Fibroblast of skin of right biceps (primary cell): ENCODE measurements at regions not wholly inside any gene's neighbourhood (a gene's known extent, or its start where the extent isn't known, plus 50 kb on each side); places are given as distances from the start of the nearest gene placed in this dataset.
A peak's percentile ranks its signal among the peaks of the same experiment; 100 is the strongest.
"Not testable (repeated sequence)": the region's sequence is repeated elsewhere in the genome, so short reads cannot be mapped to it uniquely, and the experiment has no call there.

Experiments used
- DNase-seq: peaks from one replicate; pipeline ENCODE4 v3.0.0-alpha.2; 2013

DNA sequence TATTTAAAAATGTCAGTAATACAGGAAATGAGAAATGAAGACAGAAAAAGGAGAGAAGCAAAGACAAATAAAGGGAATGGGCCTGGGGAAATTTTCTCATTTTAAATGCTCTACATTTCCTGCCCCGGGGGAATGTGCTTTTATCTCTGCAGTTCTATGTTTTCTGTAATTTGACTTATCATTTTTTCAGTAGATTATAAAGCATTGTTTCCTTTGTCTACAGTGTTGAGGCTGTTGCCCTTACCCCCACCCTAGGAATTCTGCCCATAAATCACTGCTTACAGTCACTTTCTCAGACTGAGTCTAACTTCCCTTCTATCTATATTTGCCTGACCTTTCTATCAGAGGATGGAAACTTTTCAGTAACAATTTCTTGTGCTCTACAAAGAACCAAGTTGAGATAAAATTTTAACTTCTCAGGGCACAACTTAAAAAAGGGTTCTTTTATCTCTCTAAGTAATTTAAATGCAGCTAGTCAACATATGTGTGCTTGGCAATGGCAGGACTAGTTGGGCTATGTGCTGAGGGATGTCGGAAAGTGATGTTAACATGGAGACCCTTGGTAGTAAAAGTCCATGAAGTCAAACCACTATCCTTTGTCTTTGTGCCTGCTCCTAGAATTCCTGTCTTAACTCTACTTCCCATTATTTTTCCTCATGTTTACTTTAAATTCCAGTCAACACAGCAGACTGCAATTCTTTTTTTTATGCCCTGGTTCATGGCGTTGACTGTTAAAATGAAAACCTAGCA is 146.5 kb upstream of the MMADHC start:
- DNase-seq: peak; percentile 76

DNA sequence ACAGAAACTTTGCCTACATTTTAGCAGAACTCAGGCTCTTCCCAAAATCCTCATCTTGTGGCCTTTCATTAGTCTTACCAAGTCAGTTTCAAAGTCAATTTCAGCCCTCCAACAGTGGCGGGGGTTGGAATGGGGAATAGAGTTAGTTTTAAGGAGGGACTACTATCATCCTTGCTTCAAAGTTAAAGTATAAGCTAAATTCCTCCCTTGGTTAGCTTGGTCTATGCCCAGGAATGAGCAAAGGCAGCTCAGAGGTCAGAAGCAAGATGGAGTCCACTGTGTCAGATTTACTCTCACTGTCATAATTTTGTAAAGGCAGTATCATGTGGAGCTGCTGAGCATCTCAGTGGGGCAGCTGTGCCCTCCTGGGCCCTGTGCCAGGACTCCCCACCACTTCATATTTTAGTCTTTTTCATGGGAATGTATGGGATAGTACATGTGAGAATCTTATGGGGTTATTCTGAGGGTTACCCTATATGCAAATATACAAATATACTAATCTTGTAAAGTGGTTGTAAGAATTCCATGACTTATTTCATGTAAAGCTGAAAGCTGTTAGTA is 145.2 kb upstream of the MMADHC start:
- no peak for DNase-seq

DNA sequence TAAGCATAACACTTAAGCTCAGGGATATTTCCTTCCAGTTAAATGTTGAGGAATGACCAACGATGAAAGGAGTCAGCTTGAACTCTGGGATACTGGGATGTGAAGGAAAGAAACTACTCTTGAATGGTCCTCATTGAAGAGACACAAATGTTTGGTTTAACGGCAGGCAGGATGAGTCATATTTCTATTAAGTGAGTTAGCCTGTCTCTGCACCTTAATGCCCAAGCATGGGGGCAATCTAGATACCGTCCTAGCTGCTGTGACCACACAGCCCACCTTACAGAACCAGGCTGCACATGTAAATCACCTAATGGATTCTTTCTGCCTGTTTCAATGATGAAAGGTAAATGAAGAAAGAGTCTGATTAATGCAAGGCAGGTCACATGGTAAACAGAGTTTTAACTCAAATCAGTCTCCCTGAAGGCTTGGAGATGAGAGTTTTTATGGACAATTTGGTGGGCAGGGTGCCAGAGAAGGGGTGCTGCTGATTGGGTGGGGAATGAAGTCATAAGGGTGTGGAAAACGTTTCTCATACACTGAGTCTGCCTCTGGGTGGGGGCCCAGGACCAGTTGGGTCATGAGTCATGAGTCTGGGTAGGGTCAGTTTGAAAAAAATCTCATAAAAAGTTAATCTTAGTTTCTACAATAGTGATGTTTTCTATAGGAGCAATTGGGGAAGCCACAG is 144.6 kb upstream of the MMADHC start:
- peak; percentile 70 for DNase-seq

DNA sequence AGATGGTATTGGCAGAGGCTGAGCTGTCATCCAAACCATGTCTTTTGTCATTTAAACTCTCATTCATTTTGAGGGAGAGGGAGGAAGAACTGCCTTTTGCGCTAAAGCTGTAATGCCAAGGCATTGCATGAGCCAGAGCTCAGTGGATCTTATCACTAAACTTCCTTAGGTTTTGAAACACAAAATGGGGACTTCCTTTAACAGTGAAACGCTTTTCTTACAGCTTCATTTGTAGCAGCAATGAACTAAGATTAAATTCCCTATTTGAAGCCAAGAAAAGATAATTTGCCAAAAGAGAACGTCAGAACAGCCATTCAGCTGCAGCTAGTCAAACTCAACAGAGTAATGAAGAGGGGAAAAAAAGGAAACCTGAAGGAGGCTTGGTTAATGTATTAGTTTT is 143.5 kb upstream of the MMADHC start:
- no peak for DNase-seq

DNA sequence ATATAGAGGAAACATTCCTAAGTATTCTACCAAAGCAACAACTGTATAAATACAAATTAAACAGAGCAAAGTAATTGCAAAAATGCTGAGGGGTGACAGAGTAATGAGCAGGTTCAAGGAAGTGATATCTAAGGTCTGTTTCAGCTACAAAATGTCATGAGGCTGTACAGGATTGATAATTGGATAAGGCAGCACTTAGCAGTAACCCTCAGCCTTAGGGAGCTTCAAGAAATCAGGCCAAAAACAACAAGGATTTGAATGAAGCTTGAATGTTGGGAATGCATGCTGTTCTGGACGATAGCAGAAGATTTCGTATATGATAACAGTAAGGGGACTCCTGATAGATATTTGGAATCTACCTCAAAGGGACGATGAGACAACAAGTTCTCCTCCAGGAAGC is 142.0 kb upstream of the MMADHC start:
- DNase-seq: no peak

DNA sequence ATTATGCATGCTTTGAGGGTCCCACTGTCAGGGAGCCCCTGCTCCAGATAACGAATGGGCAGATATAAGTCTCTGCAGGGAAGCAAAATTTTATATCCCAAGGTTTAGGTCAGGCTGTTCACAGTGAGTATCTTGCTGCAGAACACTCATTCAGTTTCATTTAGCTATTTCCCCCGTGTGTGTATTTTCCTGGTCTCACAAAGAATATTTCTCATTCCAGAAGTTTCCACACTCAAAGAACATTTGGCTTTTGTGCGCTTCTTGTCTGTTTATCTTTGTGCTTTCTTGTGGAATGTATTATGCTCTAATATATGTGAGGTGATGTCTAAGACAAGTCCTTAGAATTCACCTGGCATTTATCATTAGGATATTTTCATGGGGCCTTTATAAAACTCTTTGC is 140.4 kb upstream of the MMADHC start:
- DNase-seq: no peak

DNA sequence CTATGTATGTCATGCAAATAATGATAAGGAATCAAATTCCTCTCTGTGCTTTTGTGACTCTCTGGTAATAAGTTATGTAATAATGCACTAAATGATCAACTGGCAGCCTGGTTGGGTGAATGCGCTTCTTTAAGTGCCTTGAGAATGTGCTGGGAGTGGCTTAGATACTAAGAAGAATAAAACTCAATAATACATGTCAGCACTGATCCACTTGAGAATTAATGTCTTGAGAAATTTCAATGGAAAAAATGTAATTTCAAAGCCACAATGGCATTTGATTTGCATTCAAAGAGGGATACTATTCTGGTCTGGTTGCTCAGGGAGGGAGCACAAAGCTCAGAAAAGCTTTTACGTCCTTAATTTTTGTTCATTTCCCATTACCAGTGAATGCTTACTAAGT is 137.7 kb upstream of the MMADHC start:
- DNase-seq: peak; percentile 41

DNA sequence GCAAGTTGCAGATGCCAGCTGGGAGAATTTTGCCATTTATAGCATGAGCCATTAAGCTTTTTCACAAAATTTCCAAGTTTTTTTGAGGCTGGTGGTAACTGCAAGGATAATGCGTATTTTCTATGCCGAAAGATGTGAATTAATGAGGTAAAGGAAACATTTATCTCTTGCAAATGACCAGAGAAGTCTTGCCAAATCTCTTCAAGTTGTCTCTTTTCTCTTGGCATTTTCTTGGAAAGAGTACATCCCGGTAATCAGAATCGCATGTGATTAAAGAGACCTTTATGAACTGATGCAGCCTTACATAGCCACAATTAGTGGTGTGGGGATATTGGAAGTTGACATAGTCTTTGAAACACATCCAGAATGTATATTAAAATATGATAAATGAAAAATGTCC is 136.5 kb upstream of the MMADHC start:
- no peak for DNase-seq

DNA sequence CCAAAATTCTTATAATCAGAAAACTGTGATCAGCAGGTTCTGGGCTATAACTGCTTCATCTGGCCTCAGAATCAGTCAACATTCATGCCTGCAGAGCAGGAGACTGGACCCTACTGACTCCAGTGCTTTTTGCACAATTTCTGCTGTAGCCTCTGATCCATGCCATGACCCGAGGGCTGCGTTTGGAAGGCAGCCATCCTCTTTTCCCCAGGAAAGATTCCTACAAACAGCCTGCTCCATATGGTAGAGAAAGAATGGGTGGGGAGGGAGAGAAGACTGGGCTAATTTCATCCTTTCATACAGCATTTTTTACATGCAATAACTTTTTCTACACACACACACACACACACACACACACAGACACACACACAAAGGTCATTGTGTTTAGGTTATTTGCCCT is 133.0 kb upstream of the MMADHC start:
- DNase-seq: no peak

DNA sequence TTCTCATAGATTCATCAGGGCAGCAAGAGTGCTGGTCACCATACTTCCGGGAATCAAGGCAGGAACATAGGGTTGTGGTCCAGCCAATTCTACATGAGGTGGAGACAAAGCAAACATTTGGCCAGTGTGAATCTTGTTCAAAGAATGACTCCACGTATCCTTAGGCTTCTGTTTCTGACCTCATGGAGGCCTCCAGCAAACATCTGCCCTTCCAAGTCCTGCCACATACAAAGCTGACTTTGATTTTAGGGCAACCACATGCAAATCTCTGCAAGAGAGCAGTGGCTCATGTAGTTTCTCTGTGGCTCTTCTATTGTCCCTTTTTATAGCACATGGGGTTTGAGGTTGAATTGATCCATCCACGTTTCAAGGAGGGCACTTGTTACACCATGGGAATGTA is 132.1 kb upstream of the MMADHC start:
- DNase-seq: no peak

DNA sequence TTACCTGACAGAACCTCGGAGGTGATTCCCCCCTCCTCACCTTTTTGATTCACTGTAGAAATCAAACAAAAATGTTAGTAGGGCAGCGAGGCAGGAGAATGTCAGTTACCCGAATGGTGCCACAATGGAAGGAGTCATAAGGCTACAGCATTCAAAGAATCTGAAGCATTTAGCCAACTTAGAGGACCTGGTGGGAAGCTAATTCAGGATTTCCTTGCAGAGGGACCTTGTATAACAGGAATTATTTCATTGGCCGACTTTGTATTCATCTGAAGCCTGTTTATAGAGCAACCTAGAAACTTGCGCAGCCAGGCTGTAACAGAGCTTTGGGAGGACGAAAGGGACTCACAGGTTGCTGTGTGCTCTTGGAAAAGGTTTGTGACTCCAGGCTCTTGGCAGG is 129.1 kb upstream of the MMADHC start:
- no peak for DNase-seq

DNA sequence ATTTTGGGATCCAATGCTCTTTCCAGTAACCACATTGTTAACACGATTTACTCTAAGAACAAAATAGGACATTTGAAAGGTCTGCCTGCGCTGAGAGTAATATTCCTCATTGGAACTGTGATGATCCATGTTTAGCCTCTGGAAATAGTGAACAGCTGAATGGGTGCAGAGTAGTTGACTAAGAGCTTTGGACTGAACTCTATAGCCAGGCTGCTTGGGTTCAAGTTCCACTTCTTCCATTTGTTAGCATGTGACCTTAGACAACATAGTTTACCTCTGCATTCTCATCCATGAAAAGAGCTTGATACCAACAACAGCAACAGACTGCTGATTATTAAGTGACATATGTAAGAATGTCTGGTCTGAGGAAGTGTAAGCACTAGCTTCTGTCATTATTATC is 128.3 kb upstream of the MMADHC start:
- DNase-seq: no peak

DNA sequence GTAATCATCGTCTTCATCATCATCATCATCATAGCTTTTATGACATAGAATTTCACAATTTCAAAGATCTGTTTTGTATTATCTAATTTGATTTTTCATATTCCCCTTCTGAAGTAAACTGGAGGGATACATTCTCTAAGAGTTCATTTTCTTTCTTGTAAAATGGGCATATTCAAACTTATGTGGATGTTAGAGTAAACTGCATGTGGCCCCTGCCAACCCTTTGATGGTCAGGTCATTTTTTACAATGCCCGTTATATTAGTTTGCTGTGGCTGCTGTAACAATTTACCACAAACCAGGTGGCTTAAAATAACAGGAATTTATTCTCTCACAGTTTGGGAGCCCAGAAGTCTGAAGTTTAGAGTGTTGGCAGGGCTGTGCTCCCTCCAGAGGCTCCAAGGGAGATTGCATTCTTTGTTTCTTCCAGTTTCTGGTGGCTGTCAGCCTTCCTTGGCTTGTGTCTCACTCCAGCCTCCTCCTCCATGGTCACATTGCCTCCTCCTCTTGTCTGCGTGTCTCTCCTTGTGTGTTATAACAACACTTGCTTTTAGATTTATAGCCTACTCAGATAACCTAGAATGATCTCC is 127.5 kb upstream of the MMADHC start:
- DNase-seq: peak; percentile 55

DNA sequence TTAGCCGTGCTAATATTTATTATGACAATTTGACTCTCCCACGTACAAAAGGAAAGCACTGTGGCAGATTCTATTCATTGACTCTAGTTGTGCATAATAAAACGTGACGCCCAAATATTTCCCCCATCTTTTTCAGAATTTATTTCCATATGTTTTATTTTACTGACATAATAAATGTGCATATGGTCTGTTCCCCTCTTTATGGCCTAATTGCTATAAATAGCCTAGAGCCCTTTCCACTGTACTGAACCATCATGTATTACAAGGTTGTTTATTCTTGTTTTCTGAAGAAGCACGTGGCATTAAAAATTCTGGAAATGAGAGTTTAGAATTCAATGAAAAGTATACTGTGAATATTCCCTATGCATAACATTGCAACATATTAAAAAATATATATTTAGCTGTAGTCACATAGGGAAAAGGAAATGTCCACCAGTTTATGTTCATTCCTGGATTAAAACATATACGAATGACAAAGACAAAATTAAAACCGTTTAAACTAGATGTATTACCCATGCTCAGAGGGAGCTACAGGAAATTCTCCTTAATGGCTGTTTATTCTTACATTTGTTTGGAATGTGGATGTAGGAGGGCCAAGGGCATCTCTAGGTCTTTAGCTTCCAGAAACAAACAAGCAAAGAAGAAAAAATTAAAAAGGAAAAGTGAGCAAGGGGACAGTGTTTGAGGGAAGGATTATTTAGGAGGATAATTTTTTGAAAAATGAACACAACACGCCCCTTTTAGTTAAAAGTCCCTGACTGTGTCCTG is 122.1 kb upstream of the MMADHC start:
- DNase-seq: no peak

DNA sequence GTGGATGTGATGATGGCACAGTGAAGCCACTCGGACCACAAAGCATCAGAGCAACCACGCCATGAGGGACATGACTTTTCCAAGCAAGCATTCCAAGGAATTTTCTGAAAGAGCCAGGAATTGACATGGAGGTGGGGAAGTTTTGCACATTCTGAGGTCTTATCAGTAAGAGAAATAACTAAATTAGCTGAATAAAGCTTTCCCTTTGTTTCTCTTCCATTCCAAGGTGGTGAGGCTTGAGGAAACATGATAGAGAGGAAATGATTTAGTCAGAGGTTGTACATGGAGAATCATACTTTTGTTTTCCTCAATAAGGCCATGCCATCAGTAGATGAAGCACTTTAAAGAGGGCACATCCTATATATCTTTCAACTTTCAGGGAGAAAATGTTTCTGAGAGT is 115.7 kb upstream of the MMADHC start:
- peak; percentile 44 for DNase-seq

DNA sequence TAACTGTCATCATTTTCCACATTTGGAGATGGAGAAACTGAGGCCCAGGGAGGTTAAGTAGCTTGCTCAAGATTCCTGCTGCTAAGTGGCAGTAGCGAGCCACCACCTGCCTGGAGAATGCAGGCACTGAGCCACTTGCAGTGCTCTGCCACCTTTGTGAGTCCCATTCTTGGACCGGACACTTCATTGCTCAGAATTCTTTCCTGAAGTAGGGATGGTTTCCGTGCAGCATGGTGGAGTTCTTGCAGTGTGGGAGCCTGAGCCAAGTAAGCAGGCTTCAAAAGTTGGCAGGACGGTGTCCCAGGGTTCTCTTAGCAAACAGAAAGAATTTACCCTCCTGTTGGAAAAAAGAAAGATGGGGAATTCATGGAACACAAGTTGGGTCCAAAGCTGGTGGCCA is 115.0 kb upstream of the MMADHC start:
- no peak for DNase-seq

DNA sequence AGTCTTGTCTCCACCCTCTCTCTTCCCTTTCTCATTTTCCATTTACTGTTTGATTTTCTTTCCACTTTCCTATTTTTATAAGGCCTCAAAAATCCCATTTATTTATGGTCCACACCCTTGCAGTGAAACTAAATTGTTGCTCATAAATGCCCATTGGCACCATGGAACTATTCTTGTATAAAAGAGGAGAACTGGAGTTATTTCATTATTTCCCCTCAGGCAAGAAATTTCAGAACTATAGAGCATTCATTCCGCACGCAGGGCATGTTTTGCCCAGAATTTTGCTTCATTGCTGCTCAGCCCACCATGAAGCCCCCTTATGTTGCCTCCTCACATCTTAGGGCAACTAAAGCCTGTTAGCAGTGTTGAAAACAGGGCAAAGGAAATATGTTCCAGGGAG is 113.7 kb upstream of the MMADHC start:
- DNase-seq: no peak

DNA sequence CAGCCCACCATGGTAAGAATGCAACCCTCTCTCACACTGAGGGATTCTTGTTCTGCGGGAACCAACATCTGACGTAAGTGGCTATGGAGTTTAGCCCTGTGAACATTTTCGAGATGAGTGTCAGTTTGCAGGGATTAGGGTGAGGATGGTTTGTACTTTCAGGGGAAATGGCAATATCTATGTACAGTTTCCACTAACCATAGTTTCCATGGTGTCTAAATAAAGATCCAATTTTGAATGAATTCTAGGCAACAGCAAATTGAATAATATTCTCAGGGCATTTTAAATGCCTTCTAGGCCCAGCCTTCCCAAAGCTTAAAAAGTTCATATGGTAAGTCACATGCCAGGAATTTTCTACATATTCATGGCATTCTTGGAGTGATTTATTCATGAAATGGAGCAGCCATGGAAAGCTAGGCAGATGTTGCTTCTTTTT is 105.4 kb upstream of the MMADHC start:
- peak; percentile 65 for DNase-seq

DNA sequence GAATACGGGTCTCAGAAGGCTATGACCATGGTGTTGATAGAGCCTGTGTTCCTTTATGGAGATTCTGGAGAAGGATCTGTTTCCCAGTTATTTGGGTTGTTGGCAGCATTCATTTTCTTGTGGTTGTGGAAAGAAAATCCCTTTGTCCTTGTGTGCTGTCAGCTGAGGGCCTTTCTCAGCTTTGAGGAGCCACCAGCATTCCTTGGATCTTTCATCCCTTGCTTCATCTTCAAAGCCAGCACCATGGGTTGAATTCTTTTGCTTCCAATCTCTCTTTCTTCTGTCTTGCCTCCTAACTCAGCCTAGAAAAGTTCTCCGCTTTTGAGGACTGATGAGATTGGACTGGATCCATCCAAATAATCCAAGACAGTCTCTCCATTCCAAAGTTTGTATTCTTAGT is 103.2 kb upstream of the MMADHC start:
- peak; percentile 17 for DNase-seq

DNA sequence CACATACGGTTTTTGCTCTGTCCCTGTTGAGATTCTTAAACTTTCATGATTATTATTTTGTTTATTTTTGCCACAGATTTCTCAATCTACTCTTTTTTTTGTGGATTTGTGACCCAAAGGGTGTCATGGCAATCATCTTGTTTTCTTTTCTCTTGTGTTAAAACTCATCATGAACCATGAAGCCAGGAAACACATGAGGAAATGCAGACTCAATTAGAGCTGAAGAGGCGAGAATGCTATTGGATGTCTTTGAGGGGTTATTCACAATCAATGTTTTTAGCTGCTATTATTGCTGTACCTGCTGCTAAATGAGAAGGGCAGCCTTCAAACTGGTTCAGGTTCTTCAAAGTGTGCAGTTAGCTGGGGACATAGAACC is 99.5 kb upstream of the MMADHC start:
- no peak for DNase-seq

DNA sequence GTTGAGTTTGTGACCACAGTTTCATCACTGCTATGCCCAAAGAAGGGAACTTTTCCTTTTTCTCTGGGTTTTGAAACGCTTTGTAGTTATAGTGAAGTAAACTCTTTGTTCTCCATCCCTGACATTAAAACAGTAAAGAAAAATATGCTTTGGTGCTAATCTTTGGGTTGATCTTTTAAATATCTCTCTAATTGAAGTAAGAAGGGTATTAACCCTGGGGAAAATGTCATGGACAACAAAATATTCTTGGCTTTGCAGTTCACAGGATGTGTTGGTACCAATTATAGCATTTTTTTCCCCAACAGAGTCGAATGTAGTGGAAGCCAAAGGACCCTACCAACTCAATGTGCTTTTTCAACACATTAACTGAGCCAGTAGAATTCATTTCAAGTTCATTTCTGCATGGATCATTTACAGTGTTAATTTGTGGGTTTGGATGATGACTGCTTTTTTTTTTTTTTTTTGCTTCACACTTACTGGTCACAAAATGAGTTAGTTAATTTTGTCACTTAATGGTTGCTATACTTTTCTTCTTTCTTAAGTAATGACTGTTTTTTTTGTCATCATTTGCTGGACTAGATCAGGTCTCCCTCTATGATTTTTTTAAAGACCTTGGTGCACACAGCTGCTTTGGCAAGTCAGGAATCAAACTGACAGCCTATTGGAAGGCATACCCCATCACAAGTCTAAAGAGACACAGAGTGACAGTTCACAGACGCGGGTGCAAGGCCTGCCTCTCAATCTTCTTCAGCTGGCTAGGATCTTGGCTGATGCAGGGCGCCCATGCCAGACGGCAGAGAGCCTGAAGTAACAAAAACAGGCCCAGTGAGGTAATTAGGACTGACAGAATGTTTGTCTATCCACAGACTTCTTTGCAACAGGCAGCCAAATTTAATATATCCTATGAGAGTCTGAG is 98.8 kb upstream of the MMADHC start:
- no peak for DNase-seq

DNA sequence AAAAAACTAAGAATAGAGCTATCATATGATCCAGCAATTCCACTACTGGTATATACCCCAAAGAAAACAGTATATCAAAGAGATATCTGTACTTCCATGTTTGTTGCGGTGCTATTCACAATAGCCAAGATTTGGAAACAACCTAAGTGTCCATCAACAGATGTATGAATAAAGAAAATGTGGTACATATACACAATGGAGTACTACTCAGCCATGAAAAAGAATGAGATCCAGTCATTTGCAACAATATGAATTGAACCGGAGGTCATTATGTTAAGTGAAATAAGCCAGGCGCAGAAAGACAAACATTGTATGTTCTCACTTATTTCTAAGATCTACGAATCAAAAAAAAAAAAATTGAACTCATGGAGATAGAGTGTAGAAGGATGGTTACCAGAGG is 97.8 kb upstream of the MMADHC start:
- DNase-seq: not testable (repeated sequence)
